ENCODE measurements at regions not wholly inside any gene's neighbourhood (a gene's known extent, or its start where the extent isn't known, plus 50 kb on each side); places are given as distances from the start of the nearest gene placed in this dataset.

DNA sequence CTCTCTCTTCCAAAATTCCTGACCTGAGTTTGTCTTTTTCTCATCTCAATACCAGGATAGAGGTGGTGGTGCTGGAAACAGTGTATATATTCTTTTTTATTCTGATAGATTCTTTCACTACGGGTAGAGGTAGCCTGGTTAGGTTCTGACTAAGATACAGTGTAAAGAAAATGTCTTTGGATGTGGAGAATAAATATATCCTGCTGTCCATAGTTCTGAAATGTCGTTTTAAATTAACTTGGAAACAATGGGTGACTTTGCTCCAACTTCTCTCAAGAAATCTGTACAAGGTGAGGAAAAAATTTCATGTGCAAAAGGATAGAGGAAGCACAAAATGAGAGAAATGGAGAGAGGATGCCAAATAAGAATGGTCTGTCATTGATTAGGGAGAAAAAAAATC, 546.1 kb downstream of the GBA3 start:
- Histone ChIP-seq H3T11ph (ENCODE audit: low read length) (no peak overlapping the region), H3K56ac (ENCODE audit: insufficient read length, low read depth, low read length) (no peak overlapping the region), H3K4me1 (ENCODE audit: insufficient read depth, low read length) (peaks cover 10% of the 10 kb centered on the region; the same call in 1 of the 2 replicates), H3K27me3 (ENCODE audit: insufficient read depth, low read length) (no peaks in the 10 kb centered on the region), H2BK12ac (ENCODE audit: insufficient read length, low read depth, low read length) (no peak overlapping the region), H2BK120ac (ENCODE audit: low read depth, low read length, poor library complexity, severe bottlenecking) (no peak overlapping the region), H2BK15ac (ENCODE audit: low read depth, low read length) (no peak overlapping the region), H3K18ac (ENCODE audit: insufficient read length, low read depth, low read length) (no peak overlapping the region), H4K91ac (ENCODE audit: insufficient read length, low read depth, low read length) (no peak overlapping the region), H3K79me2 (ENCODE audit: insufficient read depth, low read length) (no peaks in the 10 kb centered on the region), H3K23me2 (ENCODE audit: insufficient read length, low read depth, low read length, poor library complexity, severe bottlenecking) (no peaks in the 10 kb centered on the region), H2BK5ac (ENCODE audit: insufficient read length, low read length) (no peak overlapping the region), H3K27ac (ENCODE audit: insufficient read length, low read depth, low read length) (no peak overlapping the region), H3K9me3 (ENCODE audit: control insufficient read depth, low read depth, low read length) (no peaks in the 10 kb centered on the region), H3K9ac (ENCODE audit: extremely low read depth, insufficient read length, low read length) (no peak overlapping the region), H2BK20ac (ENCODE audit: low read depth, low read length, poor library complexity, severe bottlenecking) (no peak overlapping the region), H2AK5ac (ENCODE audit: insufficient read length, low read length) (no peak overlapping the region), H3K79me1 (ENCODE audit: insufficient read depth, low read depth, low read length, poor library complexity, severe bottlenecking) (no peaks in the 10 kb centered on the region), H3K14ac (ENCODE audit: insufficient read depth, low read length) (no peak overlapping the region), H4K5ac (ENCODE audit: insufficient read length, low read depth, low read length) (no peak overlapping the region), H3K4ac (ENCODE audit: low read depth, low read length) (no peak overlapping the region), H3K4me2 (ENCODE audit: insufficient read depth, insufficient read length, low read length) (no peak overlapping the region), H2AFZ (ENCODE audit: low read length) (no peak overlapping the region), H4K20me1 (ENCODE audit: control insufficient read depth, insufficient read depth, insufficient read length) (no peaks in the 10 kb centered on the region), H3K23ac (ENCODE audit: insufficient read length, low read depth, low read length) (no peak overlapping the region), H4K8ac (replicated peaks; ENCODE audit: insufficient read length, low read depth, low read length) (no peak overlapping the region)
- no peak overlapping the region for H3K27ac Mint-ChIP-seq
- H3K4me3 Mint-ChIP-seq: no peak overlapping the region
- no CpG with 5 or more reads among the region's 2 CpGs for WGBS (ENCODE audit: extremely low coverage, insufficient read length, low lambda C conversion rate)
- H3K27me3 Mint-ChIP-seq (ENCODE audit: low read depth): no peaks in the 10 kb centered on the region
- TF ChIP-seq, protein P1, sequence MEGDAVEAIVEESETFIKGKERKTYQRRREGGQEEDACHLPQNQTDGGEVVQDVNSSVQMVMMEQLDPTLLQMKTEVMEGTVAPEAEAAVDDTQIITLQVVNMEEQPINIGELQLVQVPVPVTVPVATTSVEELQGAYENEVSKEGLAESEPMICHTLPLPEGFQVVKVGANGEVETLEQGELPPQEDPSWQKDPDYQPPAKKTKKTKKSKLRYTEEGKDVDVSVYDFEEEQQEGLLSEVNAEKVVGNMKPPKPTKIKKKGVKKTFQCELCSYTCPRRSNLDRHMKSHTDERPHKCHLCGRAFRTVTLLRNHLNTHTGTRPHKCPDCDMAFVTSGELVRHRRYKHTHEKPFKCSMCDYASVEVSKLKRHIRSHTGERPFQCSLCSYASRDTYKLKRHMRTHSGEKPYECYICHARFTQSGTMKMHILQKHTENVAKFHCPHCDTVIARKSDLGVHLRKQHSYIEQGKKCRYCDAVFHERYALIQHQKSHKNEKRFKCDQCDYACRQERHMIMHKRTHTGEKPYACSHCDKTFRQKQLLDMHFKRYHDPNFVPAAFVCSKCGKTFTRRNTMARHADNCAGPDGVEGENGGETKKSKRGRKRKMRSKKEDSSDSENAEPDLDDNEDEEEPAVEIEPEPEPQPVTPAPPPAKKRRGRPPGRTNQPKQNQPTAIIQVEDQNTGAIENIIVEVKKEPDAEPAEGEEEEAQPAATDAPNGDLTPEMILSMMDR (conservative IDR thresholded peaks at IDR 0.05): no peak
- no peaks in the 10 kb centered on the region for H3K36me3 Mint-ChIP-seq (ENCODE audit: insufficient read depth in 1 of 3, low read depth in 3 of 3)
- H3K4me1 Mint-ChIP-seq: peaks cover 18 to 22% of the 10 kb centered on the region in 2 experiments
- no peak for DNase-seq
- no peaks in the 10 kb centered on the region for H3K9me3 Mint-ChIP-seq
